DOHH2 (cell line): ENCODE measurements at regions not wholly inside any gene's neighbourhood (a gene's known extent, or its start where the extent isn't known, plus 50 kb on each side); places are given as distances from the start of the nearest gene placed in this dataset.

ENCODE experiments used
- H3F3A ChIP-seq: fragments of 200-600 bp; sonication (generic), shearing (Covaris generic); 2 replicates; pipeline ENCODE4 v1.6.0; 2016; ENCODE audit warnings: antibody characterized with exemption, mild to moderate bottlenecking; ENCODE audit not compliant: control insufficient read depth, insufficient read depth
- H3K27ac ChIP-seq: fragments of 200-600 bp; sonication (generic); 2 replicates; pipeline ENCODE4 v1.5.1; 2014; ENCODE audit warnings: low read depth, mild to moderate bottlenecking, low read length, moderate library complexity
- H3K27me3 ChIP-seq: fragments of 200-600 bp; sonication (generic); 2 replicates; pipeline ENCODE4 v1.6.1; 2014; ENCODE audit warnings: mild to moderate bottlenecking, low read length, mixed read lengths; ENCODE audit not compliant: control insufficient read depth
- H3K36me3 ChIP-seq: fragments of 200-600 bp; sonication (generic); 2 replicates; pipeline ENCODE4 v1.6.1; 2014; ENCODE audit warnings: mild to moderate bottlenecking, low read length, moderate library complexity, mixed read lengths; ENCODE audit not compliant: control insufficient read depth
- H3K4me1 ChIP-seq: fragments of 200-600 bp; sonication (generic); 2 replicates; pipeline ENCODE4 v1.6.1; 2014; ENCODE audit warnings: mild to moderate bottlenecking, low read length, mixed read lengths; ENCODE audit not compliant: control insufficient read depth
- H3K4me2 ChIP-seq: fragments of 200-600 bp; sonication (generic); 2 replicates; pipeline ENCODE4 v1.6.0; 2014; ENCODE audit warnings: mild to moderate bottlenecking, low read length, moderate library complexity
- H3K4me3 ChIP-seq: fragments of 200-600 bp; sonication (generic); 2 replicates; pipeline ENCODE4 v1.5.1; 2014; ENCODE audit warnings: mild to moderate bottlenecking, low read length, mixed read lengths
- H3K79me2 ChIP-seq: fragments of 200-600 bp; sonication (generic); 2 replicates; pipeline ENCODE4 v1.6.1; 2014; ENCODE audit warnings: mild to moderate bottlenecking, low read length, mixed read lengths; ENCODE audit not compliant: control insufficient read depth
- H3K9me2 ChIP-seq: fragments of 200-600 bp; sonication (generic); replicated peaks from 2 replicates; pipeline ENCODE4 v1.6.1; 2014; ENCODE audit warnings: mild to moderate bottlenecking, low read length, mixed read lengths; ENCODE audit not compliant: control insufficient read depth
- H3K9me3 ChIP-seq: fragments of 200-600 bp; sonication (generic); 2 replicates; pipeline ENCODE4 v1.6.1; 2014; ENCODE audit warnings: antibody characterized with exemption, low read length, mixed read lengths; ENCODE audit not compliant: control insufficient read depth, insufficient read depth
- H4K20me1 ChIP-seq: fragments of 200-600 bp; sonication (generic); 2 replicates; pipeline ENCODE4 v1.6.0; 2014; ENCODE audit warnings: low read depth, mild to moderate bottlenecking, antibody characterized with exemption, low read length, moderate library complexity; ENCODE audit not compliant: control insufficient read depth, insufficient read depth
- EZH2phosphoT487 ChIP-seq: fragments of 200-600 bp; sonication (generic); IDR thresholded peaks from 2 replicates; pipeline ENCODE4 v1.6.1; 2017; ENCODE audit warnings: borderline replicate concordance, mild to moderate bottlenecking, antibody characterized with exemption, low read length, moderate library complexity, mixed read lengths
- TF ChIP-seq, protein P1 (sequence below): fragments of 200-600 bp; sonication (generic); IDR thresholded peaks from one replicate; pipeline ENCODE4 v1.5.1; 2014; ENCODE audit warnings: antibody characterized with exemption, mild to moderate bottlenecking, low read depth, low read length; ENCODE audit not compliant: poor library complexity, severe bottlenecking

DNA sequence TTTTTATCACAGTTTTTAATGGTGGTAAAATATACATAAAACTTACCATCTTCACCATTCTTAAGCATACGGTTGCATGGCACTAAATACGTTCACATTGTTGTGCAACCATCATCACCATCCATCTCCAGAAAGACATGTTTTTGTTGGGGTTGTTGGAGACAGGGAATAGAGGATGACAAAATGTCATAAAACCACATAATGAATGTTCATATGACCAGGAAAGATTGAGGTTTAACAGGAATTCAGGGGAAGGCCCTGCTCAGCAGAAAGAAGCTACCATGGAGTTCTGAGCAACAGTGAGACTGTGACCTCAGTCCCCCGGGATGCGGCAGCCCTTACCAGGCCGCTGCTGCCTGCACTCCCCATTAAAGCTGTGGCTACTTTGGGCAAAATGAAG lies 63.9 kb upstream of the TRIM2 start:
- TF ChIP-seq, protein P1, sequence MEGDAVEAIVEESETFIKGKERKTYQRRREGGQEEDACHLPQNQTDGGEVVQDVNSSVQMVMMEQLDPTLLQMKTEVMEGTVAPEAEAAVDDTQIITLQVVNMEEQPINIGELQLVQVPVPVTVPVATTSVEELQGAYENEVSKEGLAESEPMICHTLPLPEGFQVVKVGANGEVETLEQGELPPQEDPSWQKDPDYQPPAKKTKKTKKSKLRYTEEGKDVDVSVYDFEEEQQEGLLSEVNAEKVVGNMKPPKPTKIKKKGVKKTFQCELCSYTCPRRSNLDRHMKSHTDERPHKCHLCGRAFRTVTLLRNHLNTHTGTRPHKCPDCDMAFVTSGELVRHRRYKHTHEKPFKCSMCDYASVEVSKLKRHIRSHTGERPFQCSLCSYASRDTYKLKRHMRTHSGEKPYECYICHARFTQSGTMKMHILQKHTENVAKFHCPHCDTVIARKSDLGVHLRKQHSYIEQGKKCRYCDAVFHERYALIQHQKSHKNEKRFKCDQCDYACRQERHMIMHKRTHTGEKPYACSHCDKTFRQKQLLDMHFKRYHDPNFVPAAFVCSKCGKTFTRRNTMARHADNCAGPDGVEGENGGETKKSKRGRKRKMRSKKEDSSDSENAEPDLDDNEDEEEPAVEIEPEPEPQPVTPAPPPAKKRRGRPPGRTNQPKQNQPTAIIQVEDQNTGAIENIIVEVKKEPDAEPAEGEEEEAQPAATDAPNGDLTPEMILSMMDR: no peak
- no peak for TF ChIP-seq EZH2phosphoT487
- H3K4me2 ChIP-seq: no peak overlapping the region
- no peaks in the 10 kb centered on the region for H3K9me2 ChIP-seq
- no peaks in the 10 kb centered on the region for H3K36me3 ChIP-seq
- no peaks in the 10 kb centered on the region for H3F3A ChIP-seq
- H3K79me2 ChIP-seq: no peaks in the 10 kb centered on the region
- no peak overlapping the region for H3K4me3 ChIP-seq
- no peaks in the 10 kb centered on the region for H3K9me3 ChIP-seq
- H3K27ac ChIP-seq: no peak overlapping the region
- peaks cover 6% of the 10 kb centered on the region; the same call in 1 of the 2 replicates for H3K27me3 ChIP-seq
- peaks cover 10% of the 10 kb centered on the region for H3K4me1 ChIP-seq
- no peaks in the 10 kb centered on the region for H4K20me1 ChIP-seq

DNA sequence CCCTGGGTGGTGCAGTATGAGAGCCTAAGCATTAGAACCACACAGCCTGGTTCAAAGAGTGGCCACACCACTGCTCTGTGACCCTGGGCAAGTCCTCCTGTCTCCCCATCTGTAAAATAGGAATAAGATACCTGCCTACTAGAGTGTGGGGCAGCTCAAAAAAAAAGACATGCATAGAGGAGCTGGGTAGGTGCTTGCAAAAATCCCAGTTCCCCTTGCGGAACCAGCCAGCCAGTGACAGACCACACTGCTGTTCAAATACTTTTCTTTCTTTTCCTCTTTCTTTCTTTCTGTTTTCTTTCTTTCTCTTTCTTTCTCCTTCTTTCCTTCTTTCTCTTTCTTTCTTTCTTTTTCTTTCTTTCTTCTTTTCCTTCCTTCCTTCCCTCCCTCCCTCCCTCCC lies 63.0 kb upstream of the TRIM2 start:
- H3K4me3 ChIP-seq: no peak overlapping the region
- no peak overlapping the region for H3K27ac ChIP-seq
- H3K9me3 ChIP-seq: no peaks in the 10 kb centered on the region
- no peaks in the 10 kb centered on the region for H3K9me2 ChIP-seq
- peaks cover 10% of the 10 kb centered on the region for H3K4me1 ChIP-seq
- no peaks in the 10 kb centered on the region for H3K36me3 ChIP-seq
- H3F3A ChIP-seq: no peaks in the 10 kb centered on the region
- no peaks in the 10 kb centered on the region for H4K20me1 ChIP-seq
- H3K4me2 ChIP-seq: no peak overlapping the region
- TF ChIP-seq, protein P1: no peak
- TF ChIP-seq EZH2phosphoT487: no peak
- H3K79me2 ChIP-seq: no peaks in the 10 kb centered on the region
- H3K27me3 ChIP-seq: peaks cover 6% of the 10 kb centered on the region; the same call in 1 of the 2 replicates

DNA sequence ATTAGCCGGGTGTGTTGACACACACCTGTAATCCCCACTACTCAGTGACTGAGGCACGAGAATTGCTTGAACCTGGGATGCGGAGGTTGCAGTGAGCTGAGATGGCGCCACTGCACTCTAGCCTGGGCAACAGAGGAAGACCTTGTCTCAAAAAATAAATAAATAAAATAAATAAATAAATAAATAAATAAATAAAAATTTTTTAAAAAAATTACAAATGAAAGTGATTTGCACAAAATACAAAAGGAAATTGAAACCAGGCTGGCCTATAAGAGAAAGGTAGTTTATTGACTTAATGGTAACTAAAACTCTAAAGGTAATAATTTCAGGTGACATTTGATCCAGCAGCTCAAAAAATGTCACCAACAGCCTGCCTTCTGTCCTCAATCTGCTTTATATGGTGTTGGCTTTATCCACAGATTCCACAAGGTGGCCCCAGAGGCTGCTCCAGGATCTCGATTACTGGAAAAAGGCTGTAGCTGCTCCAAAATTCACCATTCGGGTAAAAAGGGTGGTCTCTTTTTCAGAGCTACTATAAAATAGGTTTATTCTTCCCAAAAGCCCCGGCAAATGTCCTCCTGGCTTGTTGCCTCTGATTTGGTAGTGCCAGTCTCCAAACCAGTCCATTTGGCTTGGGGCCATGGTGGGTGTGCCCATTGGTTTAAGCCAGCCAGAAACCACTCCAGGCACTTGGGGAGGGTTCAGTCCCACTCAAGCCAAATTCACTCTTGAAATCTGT lies 61.4 kb upstream of the TRIM2 start:
- Histone ChIP-seq H3K4me3 (no peak overlapping the region), H3F3A (no peaks in the 10 kb centered on the region), H3K36me3 (no peaks in the 10 kb centered on the region), H3K27me3 (peaks cover 4% of the 10 kb centered on the region; the same call in 1 of the 2 replicates), H3K27ac (no peak overlapping the region), H3K9me2 (no peaks in the 10 kb centered on the region), H3K4me1 (peaks cover 10% of the 10 kb centered on the region), H3K79me2 (no peaks in the 10 kb centered on the region), H3K9me3 (no peaks in the 10 kb centered on the region), H3K4me2 (no peak overlapping the region), H4K20me1 (no peaks in the 10 kb centered on the region)
- TF ChIP-seq, protein P1: peak; percentile 67
- TF ChIP-seq EZH2phosphoT487: no peak
